DOHH2 (cell line): ENCODE measurements at regions not wholly inside any gene's neighbourhood (a gene's known extent, or its start where the extent isn't known, plus 50 kb on each side); places are given as distances from the start of the nearest gene placed in this dataset.

Experiments
- H3F3A ChIP-seq: fragments of 200-600 bp; sonication (generic), shearing (Covaris generic); 2 replicates; pipeline ENCODE4 v1.6.0; 2016; ENCODE audit warnings: antibody characterized with exemption, mild to moderate bottlenecking; ENCODE audit not compliant: control insufficient read depth, insufficient read depth
- H3K27ac ChIP-seq: fragments of 200-600 bp; sonication (generic); 2 replicates; pipeline ENCODE4 v1.5.1; 2014; ENCODE audit warnings: low read depth, mild to moderate bottlenecking, low read length, moderate library complexity
- H3K27me3 ChIP-seq: fragments of 200-600 bp; sonication (generic); 2 replicates; pipeline ENCODE4 v1.6.1; 2014; ENCODE audit warnings: mild to moderate bottlenecking, low read length, mixed read lengths; ENCODE audit not compliant: control insufficient read depth
- H3K36me3 ChIP-seq: fragments of 200-600 bp; sonication (generic); 2 replicates; pipeline ENCODE4 v1.6.1; 2014; ENCODE audit warnings: mild to moderate bottlenecking, low read length, moderate library complexity, mixed read lengths; ENCODE audit not compliant: control insufficient read depth
- H3K4me1 ChIP-seq: fragments of 200-600 bp; sonication (generic); 2 replicates; pipeline ENCODE4 v1.6.1; 2014; ENCODE audit warnings: mild to moderate bottlenecking, low read length, mixed read lengths; ENCODE audit not compliant: control insufficient read depth
- H3K4me2 ChIP-seq: fragments of 200-600 bp; sonication (generic); 2 replicates; pipeline ENCODE4 v1.6.0; 2014; ENCODE audit warnings: mild to moderate bottlenecking, low read length, moderate library complexity
- H3K4me3 ChIP-seq: fragments of 200-600 bp; sonication (generic); 2 replicates; pipeline ENCODE4 v1.5.1; 2014; ENCODE audit warnings: mild to moderate bottlenecking, low read length, mixed read lengths
- H3K79me2 ChIP-seq: fragments of 200-600 bp; sonication (generic); 2 replicates; pipeline ENCODE4 v1.6.1; 2014; ENCODE audit warnings: mild to moderate bottlenecking, low read length, mixed read lengths; ENCODE audit not compliant: control insufficient read depth
- H3K9me2 ChIP-seq: fragments of 200-600 bp; sonication (generic); replicated peaks from 2 replicates; pipeline ENCODE4 v1.6.1; 2014; ENCODE audit warnings: mild to moderate bottlenecking, low read length, mixed read lengths; ENCODE audit not compliant: control insufficient read depth
- H3K9me3 ChIP-seq: fragments of 200-600 bp; sonication (generic); 2 replicates; pipeline ENCODE4 v1.6.1; 2014; ENCODE audit warnings: antibody characterized with exemption, low read length, mixed read lengths; ENCODE audit not compliant: control insufficient read depth, insufficient read depth
- H4K20me1 ChIP-seq: fragments of 200-600 bp; sonication (generic); 2 replicates; pipeline ENCODE4 v1.6.0; 2014; ENCODE audit warnings: low read depth, mild to moderate bottlenecking, antibody characterized with exemption, low read length, moderate library complexity; ENCODE audit not compliant: control insufficient read depth, insufficient read depth
- CTCF ChIP-seq: fragments of 200-600 bp; sonication (generic); IDR thresholded peaks from one replicate; pipeline ENCODE4 v1.5.1; 2014; ENCODE audit warnings: antibody characterized with exemption, mild to moderate bottlenecking, low read depth, low read length; ENCODE audit not compliant: poor library complexity, severe bottlenecking
- EZH2phosphoT487 ChIP-seq: fragments of 200-600 bp; sonication (generic); IDR thresholded peaks from 2 replicates; pipeline ENCODE4 v1.6.1; 2017; ENCODE audit warnings: borderline replicate concordance, mild to moderate bottlenecking, antibody characterized with exemption, low read length, moderate library complexity, mixed read lengths

DNA sequence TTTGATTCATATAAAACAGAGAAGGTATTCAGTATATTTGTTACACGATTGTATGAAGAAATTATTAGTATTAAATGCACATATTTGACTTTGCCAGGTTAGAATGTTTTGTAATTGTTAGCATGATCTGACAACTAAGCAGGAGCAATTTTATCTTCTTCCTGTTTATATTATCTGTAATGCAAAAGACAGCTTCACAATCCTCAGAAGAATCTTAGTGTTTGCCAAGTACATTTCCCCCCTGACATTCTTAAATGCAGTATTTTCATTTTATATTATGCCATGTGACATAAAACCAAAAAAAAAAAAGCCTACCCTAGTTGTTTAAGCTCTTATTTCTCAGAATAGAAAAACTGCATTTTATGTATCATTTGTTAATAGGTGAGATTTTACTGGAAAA, 469.4 kb downstream of the FOXG1 start:
- Histone ChIP-seq H3F3A (no peaks in the 10 kb centered on the region), H3K36me3 (no peaks in the 10 kb centered on the region), H3K27me3 (no peaks in the 10 kb centered on the region; the same call in 1 of the 2 replicates), H3K27ac (no peak overlapping the region), H3K4me3 (no peak overlapping the region), H3K79me2 (no peaks in the 10 kb centered on the region), H3K9me2 (no peaks in the 10 kb centered on the region), H4K20me1 (no peaks in the 10 kb centered on the region), H3K4me1 (no peaks in the 10 kb centered on the region), H3K4me2 (no peak overlapping the region), H3K9me3 (no peaks in the 10 kb centered on the region)
- TF ChIP-seq EZH2phosphoT487 (no peak), CTCF (no peak)

GRCh38 chr14:29236401-29236800, 469.8 kb downstream of the FOXG1 start:
- Histone ChIP-seq H3K4me1 (no peaks in the 10 kb centered on the region), H3F3A (no peaks in the 10 kb centered on the region), H3K36me3 (no peaks in the 10 kb centered on the region), H3K79me2 (no peaks in the 10 kb centered on the region), H3K4me2 (no peak overlapping the region), H3K9me2 (no peaks in the 10 kb centered on the region), H4K20me1 (no peaks in the 10 kb centered on the region), H3K4me3 (no peak overlapping the region), H3K27me3 (no peaks in the 10 kb centered on the region; the same call in 1 of the 2 replicates), H3K27ac (no peak overlapping the region), H3K9me3 (no peaks in the 10 kb centered on the region)
- TF ChIP-seq CTCF (no peak), EZH2phosphoT487 (no peak)

DNA sequence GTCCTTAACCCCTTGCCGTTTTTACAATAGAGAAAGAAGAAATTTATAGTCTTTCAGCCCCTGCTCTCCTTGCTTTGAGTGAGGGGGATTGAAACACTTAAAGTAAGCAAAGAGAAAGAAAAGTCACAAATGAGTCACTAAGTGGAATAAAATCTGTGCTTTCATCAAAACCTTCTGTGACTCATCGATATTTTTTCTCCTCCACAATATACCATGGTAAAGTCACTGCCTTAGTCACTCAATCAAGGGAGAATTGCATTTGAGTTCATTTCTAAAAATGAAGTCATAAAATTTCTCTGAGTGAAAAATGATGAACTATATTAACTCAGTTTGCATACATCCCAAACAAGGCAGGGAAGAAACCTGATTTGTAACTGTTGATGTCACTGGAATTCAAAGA, 470.3 kb downstream of the FOXG1 start:
- H4K20me1 ChIP-seq: no peaks in the 10 kb centered on the region
- H3K4me2 ChIP-seq: no peak overlapping the region
- TF ChIP-seq EZH2phosphoT487 (no peak), CTCF (no peak)
- H3K4me1 ChIP-seq: no peaks in the 10 kb centered on the region
- no peaks in the 10 kb centered on the region for H3K79me2 ChIP-seq
- no peaks in the 10 kb centered on the region for H3K9me2 ChIP-seq
- no peak overlapping the region for H3K4me3 ChIP-seq
- H3K27ac ChIP-seq: no peak overlapping the region
- no peaks in the 10 kb centered on the region for H3K36me3 ChIP-seq
- no peaks in the 10 kb centered on the region for H3K9me3 ChIP-seq
- H3F3A ChIP-seq: no peaks in the 10 kb centered on the region
- no peaks in the 10 kb centered on the region; the same call in 1 of the 2 replicates for H3K27me3 ChIP-seq

DNA sequence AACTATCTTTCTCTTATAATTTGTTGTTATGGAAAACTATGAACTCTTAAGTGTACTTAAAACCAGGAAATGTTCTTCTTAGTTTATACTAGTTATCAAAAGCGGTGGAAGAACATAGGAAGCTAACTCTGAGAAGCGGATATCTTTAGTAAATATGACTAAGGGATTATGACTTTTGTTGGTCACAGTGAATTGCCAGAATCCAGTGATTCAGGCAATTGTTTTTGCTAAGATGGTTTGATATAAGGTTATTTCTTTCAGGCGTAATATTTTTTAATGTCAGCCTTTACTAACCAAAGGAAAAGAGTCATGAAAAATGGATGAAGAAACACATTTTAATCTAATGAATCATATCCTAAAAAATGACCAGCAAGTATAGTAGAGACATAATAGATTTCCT, 473.5 kb downstream of the FOXG1 start:
- Histone ChIP-seq H3K4me3 (no peak overlapping the region), H3K4me1 (no peaks in the 10 kb centered on the region), H3K4me2 (no peak overlapping the region), H3K27ac (no peak overlapping the region), H3K27me3 (no peaks in the 10 kb centered on the region; the same call in 1 of the 2 replicates), H3K79me2 (no peaks in the 10 kb centered on the region), H3K9me2 (no peaks in the 10 kb centered on the region), H3F3A (no peaks in the 10 kb centered on the region), H4K20me1 (no peaks in the 10 kb centered on the region), H3K36me3 (no peaks in the 10 kb centered on the region), H3K9me3 (no peaks in the 10 kb centered on the region)
- TF ChIP-seq EZH2phosphoT487: no peak
- TF ChIP-seq CTCF: no peak
